Activated CD8-positive, alpha-beta T cell treated with anti-CD3 and anti-CD28 coated beads for 36 hours (primary cell): ENCODE measurements at regions not wholly inside any gene's neighbourhood (a gene's known extent, or its start where the extent isn't known, plus 50 kb on each side); places are given as distances from the start of the nearest gene placed in this dataset.

Experiments used
- ATAC-seq: fragments of 200-7000 bp; cut with Tn5 transposase; one replicate; pipeline ENCODE4 v1.10.0; 2021; ENCODE audit warnings: mild to moderate bottlenecking, moderate library complexity
- CTCF ChIA-PET: fragments of 350-600 bp; sonication (Branson Sonifier 250); formaldehyde crosslinking; loops from one replicate; lab custom pipeline; 2021; ENCODE audit warnings: antibody characterized with exemption; lab: Charles Lee
- POLR2A ChIA-PET: fragments of 350-600 bp; sonication (Branson Sonifier 250); formaldehyde crosslinking; loops from one replicate; lab custom pipeline; 2021; ENCODE audit warnings: antibody characterized with exemption; lab: Charles Lee
- DNase-seq: peaks from one replicate; pipeline ENCODE4 v3.0.0-alpha.2; 2020
- H3K27ac Mint-ChIP-seq: one replicate; pipeline ENCODE4 v1.8.0; 2021; ENCODE audit warnings: mild to moderate bottlenecking, mixed read lengths
- H3K27me3 Mint-ChIP-seq: one replicate; pipeline ENCODE4 v1.8.0; 2021; ENCODE audit warnings: mixed read lengths
- H3K36me3 Mint-ChIP-seq: one replicate; pipeline ENCODE4 v1.8.0; 2021; ENCODE audit warnings: low read depth, mixed read lengths
- H3K4me1 Mint-ChIP-seq: one replicate; pipeline ENCODE4 v1.8.0; 2021; ENCODE audit warnings: low read depth, mixed read lengths
- H3K4me3 Mint-ChIP-seq: one replicate; pipeline ENCODE4 v1.8.0; 2021; ENCODE audit warnings: mild to moderate bottlenecking, moderate library complexity, mixed read lengths
- H3K9me3 Mint-ChIP-seq: one replicate; pipeline ENCODE4 v1.8.0; 2021; ENCODE audit warnings: mixed read lengths
- intact Hi-C: fragments of 100-400 bp; cut with micrococcal nuclease; formaldehyde crosslinking; loops from one replicate; pipeline ENCODE4 v1.10.0; 2022
- TF ChIP-seq, protein P1 (sequence below): fragments of 200-600 bp; IDR thresholded peaks from one replicate; pipeline ENCODE4 v1.8.0; 2022; ENCODE audit warnings: antibody characterized with exemption, mild to moderate bottlenecking

DNA sequence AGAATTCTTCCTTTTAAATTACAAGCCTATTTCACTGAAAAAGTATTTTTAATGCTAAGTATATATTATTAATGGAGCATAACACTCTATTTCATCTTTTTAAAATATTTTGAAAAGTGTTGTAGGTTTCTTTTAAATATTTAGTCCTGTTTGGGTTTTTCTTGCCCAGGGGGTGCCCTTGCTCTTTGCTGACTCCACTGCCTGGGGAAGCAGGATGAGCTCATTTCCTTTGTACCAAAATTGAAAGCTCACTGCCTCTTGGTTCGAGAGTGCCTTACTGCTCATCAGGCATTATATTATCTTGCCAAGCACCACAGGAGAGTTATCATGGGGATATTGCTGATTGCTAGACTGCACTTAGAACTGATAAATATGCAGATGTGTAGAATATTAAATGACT lies 819.2 kb downstream of the PCDH18 start:
- Mint-ChIP-seq H3K4me3 (no peak overlapping the region), H3K36me3 (no peaks in the 10 kb centered on the region), H3K27me3 (no peaks in the 10 kb centered on the region), H3K4me1 (no peaks in the 10 kb centered on the region), H3K27ac (no peak overlapping the region), H3K9me3 (peaks cover 4% of the 10 kb centered on the region)
- intact Hi-C loops: no loop called here
- no peak for DNase-seq
- CTCF ChIA-PET: interaction anchor here (1.3 kb wide), 1 partner anchor 151 kb away, joined by 3 read pairs; no protein-coding TSS in a partner anchor
- TF ChIP-seq, protein P1, sequence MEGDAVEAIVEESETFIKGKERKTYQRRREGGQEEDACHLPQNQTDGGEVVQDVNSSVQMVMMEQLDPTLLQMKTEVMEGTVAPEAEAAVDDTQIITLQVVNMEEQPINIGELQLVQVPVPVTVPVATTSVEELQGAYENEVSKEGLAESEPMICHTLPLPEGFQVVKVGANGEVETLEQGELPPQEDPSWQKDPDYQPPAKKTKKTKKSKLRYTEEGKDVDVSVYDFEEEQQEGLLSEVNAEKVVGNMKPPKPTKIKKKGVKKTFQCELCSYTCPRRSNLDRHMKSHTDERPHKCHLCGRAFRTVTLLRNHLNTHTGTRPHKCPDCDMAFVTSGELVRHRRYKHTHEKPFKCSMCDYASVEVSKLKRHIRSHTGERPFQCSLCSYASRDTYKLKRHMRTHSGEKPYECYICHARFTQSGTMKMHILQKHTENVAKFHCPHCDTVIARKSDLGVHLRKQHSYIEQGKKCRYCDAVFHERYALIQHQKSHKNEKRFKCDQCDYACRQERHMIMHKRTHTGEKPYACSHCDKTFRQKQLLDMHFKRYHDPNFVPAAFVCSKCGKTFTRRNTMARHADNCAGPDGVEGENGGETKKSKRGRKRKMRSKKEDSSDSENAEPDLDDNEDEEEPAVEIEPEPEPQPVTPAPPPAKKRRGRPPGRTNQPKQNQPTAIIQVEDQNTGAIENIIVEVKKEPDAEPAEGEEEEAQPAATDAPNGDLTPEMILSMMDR: no peak
- ATAC-seq: no peak
- POLR2A ChIA-PET: no interaction called here

DNA sequence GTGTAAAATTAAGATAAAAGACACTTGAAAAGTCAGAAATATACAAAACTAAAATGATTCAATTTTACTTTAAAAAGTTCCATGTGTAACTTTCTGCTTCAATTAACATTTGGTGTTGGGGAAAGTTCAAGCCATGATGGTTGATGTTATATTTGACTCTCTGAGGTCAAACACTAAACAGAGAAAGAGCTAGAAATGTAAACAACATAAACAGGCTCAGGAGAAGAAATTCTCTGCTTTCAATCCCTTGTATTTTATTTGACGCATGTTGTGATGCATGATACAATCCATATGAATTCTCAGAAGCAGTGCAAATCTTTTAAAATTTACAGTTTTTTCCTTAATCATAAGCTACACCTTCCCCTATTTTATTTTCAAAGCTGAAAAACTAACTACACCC lies 822.4 kb downstream of the PCDH18 start:
- Mint-ChIP-seq H3K36me3 (no peaks in the 10 kb centered on the region), H3K9me3 (peaks cover 4% of the 10 kb centered on the region), H3K4me3 (no peak overlapping the region), H3K4me1 (no peaks in the 10 kb centered on the region), H3K27ac (no peak overlapping the region), H3K27me3 (no peaks in the 10 kb centered on the region)
- POLR2A ChIA-PET: no interaction called here
- ATAC-seq (no peak), DNase-seq (no peak)
- intact Hi-C loops: no loop called here
- TF ChIP-seq, protein P1: no peak
- CTCF ChIA-PET: no interaction called here

DNA sequence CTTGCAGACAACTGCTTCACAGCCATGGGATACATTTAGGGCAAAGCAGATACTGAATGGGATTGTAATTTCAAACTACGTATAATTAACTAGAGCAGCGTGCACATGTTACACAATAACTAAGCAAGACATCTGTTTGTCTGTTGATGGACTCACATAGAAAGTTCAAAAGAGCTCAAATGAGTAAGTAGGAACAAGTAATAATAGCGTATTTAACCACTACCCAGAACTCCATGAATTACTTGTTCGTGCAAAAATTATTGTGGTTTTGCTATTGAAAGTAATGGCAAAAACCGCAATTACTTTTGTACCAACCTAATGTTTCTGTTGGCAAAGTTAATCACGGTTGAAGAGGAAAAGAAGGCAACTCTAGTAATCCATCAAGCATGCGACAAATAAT lies 825.4 kb downstream of the PCDH18 start:
- CTCF ChIA-PET: no interaction called here
- no peaks in the 10 kb centered on the region for H3K36me3 Mint-ChIP-seq
- POLR2A ChIA-PET: no interaction called here
- TF ChIP-seq, protein P1: no peak
- ATAC-seq: no peak
- no peak for DNase-seq
- no peak overlapping the region for H3K27ac Mint-ChIP-seq
- peaks cover 2% of the 10 kb centered on the region for H3K9me3 Mint-ChIP-seq
- H3K4me1 Mint-ChIP-seq: no peaks in the 10 kb centered on the region
- H3K4me3 Mint-ChIP-seq: no peak overlapping the region
- H3K27me3 Mint-ChIP-seq: no peaks in the 10 kb centered on the region
- intact Hi-C loops: no loop called here

GRCh38 chr4:136699905-136700304 lies 832.4 kb downstream of the PCDH18 start:
- TF ChIP-seq, protein P1: no peak
- ATAC-seq (no peak), DNase-seq (no peak)
- Mint-ChIP-seq H3K4me3 (no peak overlapping the region), H3K27ac (no peak overlapping the region), H3K27me3 (no peaks in the 10 kb centered on the region), H3K4me1 (no peaks in the 10 kb centered on the region), H3K9me3 (no peaks in the 10 kb centered on the region), H3K36me3 (no peaks in the 10 kb centered on the region)
- ChIA-PET POLR2A (no interaction called here), CTCF (no interaction called here)
- intact Hi-C loops: no loop called here

DNA sequence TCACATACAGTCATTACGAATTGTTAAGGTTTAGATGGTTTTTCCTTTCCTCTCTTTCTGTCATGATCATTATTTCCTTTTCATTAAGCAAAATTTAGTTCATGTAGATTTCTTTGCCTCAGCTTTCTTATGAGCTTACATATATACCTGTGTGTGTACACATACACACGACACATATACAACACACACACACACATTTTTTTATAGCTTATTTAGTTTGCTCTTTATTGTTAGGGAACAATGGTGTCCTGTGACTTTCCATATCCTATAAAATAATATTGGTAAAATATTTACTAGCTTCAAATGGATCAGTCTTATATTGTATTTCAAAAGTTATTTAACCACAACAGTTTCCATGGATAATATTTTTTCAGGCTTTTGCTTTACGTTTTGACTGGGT lies 840.7 kb downstream of the PCDH18 start:
- H3K27me3 Mint-ChIP-seq: no peaks in the 10 kb centered on the region
- no peak overlapping the region for H3K4me3 Mint-ChIP-seq
- no peaks in the 10 kb centered on the region for H3K4me1 Mint-ChIP-seq
- ATAC-seq (no peak), DNase-seq (no peak)
- no peaks in the 10 kb centered on the region for H3K36me3 Mint-ChIP-seq
- H3K9me3 Mint-ChIP-seq: no peaks in the 10 kb centered on the region
- TF ChIP-seq, protein P1: no peak
- no peak overlapping the region for H3K27ac Mint-ChIP-seq
- POLR2A ChIA-PET: no interaction called here
- intact Hi-C loops: no loop called here
- CTCF ChIA-PET: no interaction called here
